ENCODE measurements at regions not wholly inside any gene's neighbourhood (a gene's known extent, or its start where the extent isn't known, plus 50 kb on each side); places are given as distances from the start of the nearest gene placed in this dataset.

- no peak for TF ChIP-seq CTCF (IDR thresholded peaks at IDR 0.05)
- no peak for TF ChIP-seq EP300 (IDR thresholded peaks at IDR 0.05; ENCODE audit: low read depth)
- TF ChIP-seq POLR2AphosphoS5 (IDR thresholded peaks at IDR 0.05) = no peak
Measured at GRCh38 chr5:165143741-165144140, 1638.3 kb downstream of the MAT2B start.

All from transverse colon (tissue), 4 donors.